WTC11 (cell line): ENCODE measurements at regions not wholly inside any gene's neighbourhood (a gene's known extent, or its start where the extent isn't known, plus 50 kb on each side); places are given as distances from the start of the nearest gene placed in this dataset.

Source experiments
- ATAC-seq: fragments of 200-7000 bp; cut with Tn5 transposase; 2 replicates; pipeline ENCODE4 v1.10.0; 2021; ENCODE audit warnings: mild to moderate bottlenecking, moderate library complexity
- CTCF ChIA-PET: fragments of 300-600 bp; sonication (Branson Sonifier 250); formaldehyde crosslinking; loops from one replicate; lab custom pipeline; 2021; ENCODE audit warnings: antibody characterized with exemption; lab: Charles Lee
- POLR2A ChIA-PET: fragments of 350-600 bp; sonication (Branson Sonifier 250); formaldehyde crosslinking; loops from one replicate; lab custom pipeline; 2021; ENCODE audit warnings: antibody characterized with exemption; lab: Charles Lee
- DNase-seq: peaks from one replicate; pipeline ENCODE4 v3.0.0; 2021; ENCODE audit warnings: low spot score
- H3K27ac Mint-ChIP-seq: 2 replicates; pipeline ENCODE4 v1.8.0; 2021; ENCODE audit warnings: mixed read lengths
- H3K27me3 Mint-ChIP-seq: 2 replicates; pipeline ENCODE4 v1.8.0; 2021; ENCODE audit warnings: low read depth, mild to moderate bottlenecking, moderate library complexity, mixed read lengths
- H3K36me3 Mint-ChIP-seq: 2 replicates; pipeline ENCODE4 v1.8.0; 2021; ENCODE audit warnings: mixed read lengths
- H3K4me1 Mint-ChIP-seq: 2 replicates; pipeline ENCODE4 v1.8.0; 2022; ENCODE audit warnings: mixed read lengths
- H3K4me3 Mint-ChIP-seq: 2 replicates; pipeline ENCODE4 v1.8.0; 2021; ENCODE audit warnings: mild to moderate bottlenecking, moderate library complexity, mixed read lengths
- H3K9me3 Mint-ChIP-seq: 2 replicates; pipeline ENCODE4 v1.8.0; 2021; ENCODE audit warnings: mixed read lengths
- ESRRA ChIP-seq: sonication (generic); formaldehyde crosslinking; IDR thresholded peaks from 2 replicates; pipeline ENCODE4 v1.8.1; 2022; ENCODE audit warnings: mild to moderate bottlenecking, missing genetic modification reagents, borderline replicate concordance
- FOXK1 ChIP-seq: sonication (generic); formaldehyde crosslinking; IDR thresholded peaks from 2 replicates; pipeline ENCODE4 v1.8.0; 2022; ENCODE audit warnings: mild to moderate bottlenecking, moderate library complexity, missing genetic modification reagents
- IRF1 ChIP-seq: sonication (generic); formaldehyde crosslinking; IDR thresholded peaks from 2 replicates; pipeline ENCODE4 v1.8.0; 2023; ENCODE audit warnings: missing genetic modification reagents
- MAX ChIP-seq: sonication (generic); formaldehyde crosslinking; IDR thresholded peaks from 2 replicates; pipeline ENCODE4 v1.8.0; 2022; ENCODE audit warnings: mild to moderate bottlenecking, missing genetic modification reagents
- MLX ChIP-seq: sonication (generic); formaldehyde crosslinking; IDR thresholded peaks from 2 replicates; pipeline ENCODE4 v1.8.1; 2023; ENCODE audit warnings: mild to moderate bottlenecking, missing genetic modification reagents, moderate library complexity
- NR3C1 ChIP-seq: sonication (generic); formaldehyde crosslinking; conservative IDR thresholded peaks from 2 replicates; pipeline ENCODE4 v1.8.1; 2023; ENCODE audit warnings: low read depth, mild to moderate bottlenecking, missing genetic modification reagents
- STAT6 ChIP-seq: sonication (generic); formaldehyde crosslinking; conservative IDR thresholded peaks from 2 replicates; pipeline ENCODE4 v1.8.1; 2023; ENCODE audit warnings: mild to moderate bottlenecking, low read depth, missing genetic modification reagents, moderate library complexity
- TEAD4 ChIP-seq: sonication (generic); formaldehyde crosslinking; IDR thresholded peaks from 2 replicates; pipeline ENCODE4 v1.8.0; 2022; ENCODE audit warnings: mild to moderate bottlenecking, missing genetic modification reagents
- USF1 ChIP-seq: sonication (generic); formaldehyde crosslinking; IDR thresholded peaks from 2 replicates; pipeline ENCODE4 v1.8.0; 2022; ENCODE audit warnings: mild to moderate bottlenecking, missing genetic modification reagents
- USF2 ChIP-seq: sonication (generic); formaldehyde crosslinking; IDR thresholded peaks from 2 replicates; pipeline ENCODE4 v1.8.1; 2023; ENCODE audit warnings: mild to moderate bottlenecking, missing genetic modification reagents, moderate library complexity
- ZBTB21 ChIP-seq: sonication (generic); formaldehyde crosslinking; IDR thresholded peaks from 2 replicates; pipeline ENCODE4 v1.8.1; 2023; ENCODE audit warnings: mild to moderate bottlenecking, missing genetic modification reagents, borderline replicate concordance
- ZNF317 ChIP-seq: sonication (generic); formaldehyde crosslinking; IDR thresholded peaks from 2 replicates; pipeline ENCODE4 v1.8.1; 2023; ENCODE audit warnings: low read depth, mild to moderate bottlenecking, moderate library complexity, missing genetic modification reagents, borderline replicate concordance
- ZNF416 ChIP-seq: fragments of 250-450 bp; sonication (Bioruptor Pico); IDR thresholded peaks from 2 replicates; pipeline ENCODE4 v1.9.0; 2021; ENCODE audit warnings: mild to moderate bottlenecking, inconsistent platforms
- ZNF425 ChIP-seq: fragments of 250-450 bp; sonication (Bioruptor Pico); conservative IDR thresholded peaks from 2 replicates; pipeline ENCODE4 v1.9.0; 2021; ENCODE audit warnings: mild to moderate bottlenecking
- ZNF671 ChIP-seq: fragments of 250-450 bp; sonication (Bioruptor Pico); IDR thresholded peaks from 2 replicates; pipeline ENCODE4 v1.8.0; 2021; ENCODE audit warnings: mild to moderate bottlenecking

GRCh38 chr3:182482705-182483104, 310.6 kb upstream of the ATP11B start:
- Mint-ChIP-seq H3K4me1 (peaks cover 36% of the 10 kb centered on the region), H3K27ac (no peak overlapping the region), H3K4me3 (no peak overlapping the region), H3K27me3 (no peaks in the 10 kb centered on the region), H3K36me3 (no peaks in the 10 kb centered on the region), H3K9me3 (no peaks in the 10 kb centered on the region; the same call in 1 of the 2 replicates)
- TF ChIP-seq ZNF317 (CRISPR knock-in tag) (no peak), ZBTB21 (no peak), ZNF425 (no peak), USF1 (CRISPR knock-in tag) (no peak), ZNF671 (no peak), TEAD4 (CRISPR knock-in tag) (no peak), MAX (CRISPR knock-in tag) (no peak), MLX (CRISPR knock-in tag) (no peak), ESRRA (no peak), ZNF416 (CRISPR knock-in tag) (no peak), FOXK1 (CRISPR knock-in tag) (no peak), NR3C1 (CRISPR knock-in tag) (no peak), STAT6 (CRISPR knock-in tag) (no peak)
- ChIA-PET CTCF (interaction anchor here (1.7 kb wide), 1 partner anchor 9 kb away, joined by 4 read pairs; no protein-coding TSS in a partner anchor), POLR2A (no interaction called here)
- DNase-seq: no peak
- ATAC-seq: no peak

- Mint-ChIP-seq H3K4me1 (peaks cover 30% of the 10 kb centered on the region), H3K4me3 (no peak overlapping the region), H3K27me3 (no peaks in the 10 kb centered on the region), H3K36me3 (no peaks in the 10 kb centered on the region), H3K27ac (no peak overlapping the region), H3K9me3 (no peaks in the 10 kb centered on the region; the same call in 1 of the 2 replicates)
- TF ChIP-seq USF2 (CRISPR knock-in tag): peak; percentile 65
- TF ChIP-seq IRF1 (CRISPR knock-in tag): no peak
- no peak; the same call in 1 of the 2 replicates for ATAC-seq
- CTCF ChIA-PET: no interaction called here
- DNase-seq: no peak
- POLR2A ChIA-PET: no interaction called here
Measured at GRCh38 chr3:182484682-182485081, 308.6 kb upstream of the ATP11B start.
